ENCODE measurements at regions not wholly inside any gene's neighbourhood (a gene's known extent, or its start where the extent isn't known, plus 50 kb on each side); places are given as distances from the start of the nearest gene placed in this dataset.

GRCh38 chr12:47383942-47384341 is 304.2 kb upstream of the AMIGO2 start:
- no peaks in the 10 kb centered on the region for H3K4me1 ChIP-seq (ENCODE audit: control insufficient read depth, insufficient read depth, low read length)
- no peaks in the 10 kb centered on the region for H3K9me3 ChIP-seq (ENCODE audit: control insufficient read depth, insufficient read depth, low read depth, low read length)
- H3K27ac ChIP-seq (ENCODE audit: extremely low read depth, low read depth, low read length), result no peak overlapping the region
- ChIA-PET POLR2A (interaction anchor here (0.6 kb wide), 1 partner anchor 27 kb away, joined by 3 read pairs; no protein-coding TSS in a partner anchor), CTCF (interaction anchor here (0.6 to 0.7 kb wide), 2 partner anchors 32 to 488 kb away, joined by 3 read pairs; no protein-coding TSS in a partner anchor)
- H3K4me3 ChIP-seq (ENCODE audit: low read depth, low read length), result no peak overlapping the region
- H3K36me3 ChIP-seq (ENCODE audit: control insufficient read depth in 2 of 2, insufficient read depth in 1 of 2, low read length in 2 of 2), result no peaks in the 10 kb centered on the region
- no peak for TF ChIP-seq SP7 (tag by site-specific recombination; IDR thresholded peaks at IDR 0.05)
- no peak for TF ChIP-seq ZNF704 (tag by site-specific recombination; IDR thresholded peaks at IDR 0.05)
- TF ChIP-seq ZNF121 (tag by site-specific recombination; IDR thresholded peaks at IDR 0.05), result no peak
- no peak for TF ChIP-seq ZSCAN23 (tag by site-specific recombination; IDR thresholded peaks at IDR 0.05)
- TF ChIP-seq PATZ1 (tag by site-specific recombination; IDR thresholded peaks at IDR 0.05), result no peak
- TF ChIP-seq ZNF214 (tag by site-specific recombination; IDR thresholded peaks at IDR 0.05; ENCODE audit: borderline replicate concordance), result no peak

- Histone ChIP-seq H3K4me1 (ENCODE audit: control insufficient read depth, insufficient read depth, low read length) (no peaks in the 10 kb centered on the region), H3K9me3 (ENCODE audit: control insufficient read depth, insufficient read depth, low read depth, low read length) (no peaks in the 10 kb centered on the region), H3K4me3 (ENCODE audit: low read depth, low read length) (no peak overlapping the region), H3K36me3 (ENCODE audit: control insufficient read depth in 2 of 2, insufficient read depth in 1 of 2, low read length in 2 of 2) (no peaks in the 10 kb centered on the region), H3K27ac (ENCODE audit: extremely low read depth, low read depth, low read length) (no peak overlapping the region)
- CTCF ChIA-PET, result interaction anchor here (0.6 to 1.0 kb wide), 3 partner anchors 13 to 1639 kb away, joined by 3 to 5 read pairs (median 4); no protein-coding TSS in a partner anchor
- TF ChIP-seq ZNF211 (tag by site-specific recombination; IDR thresholded peaks at IDR 0.05; ENCODE audit: low read depth), result no peak
- no peak for TF ChIP-seq ZNF785 (tag by site-specific recombination; IDR thresholded peaks at IDR 0.05)
- TF ChIP-seq ZXDB (tag by site-specific recombination; IDR thresholded peaks at IDR 0.05), result no peak
- TF ChIP-seq PRDM1 (tag by site-specific recombination; IDR thresholded peaks at IDR 0.05), result no peak
- no peak for TF ChIP-seq AEBP2 (tag by site-specific recombination; IDR thresholded peaks at IDR 0.05; ENCODE audit: borderline replicate concordance)
- no peak for TF ChIP-seq IKZF3 (tag by site-specific recombination; IDR thresholded peaks at IDR 0.05)
- TF ChIP-seq ZNF830 (tag by site-specific recombination; IDR thresholded peaks at IDR 0.05; ENCODE audit: low read depth), result no peak
- no peak for TF ChIP-seq YY1 (tag by site-specific recombination; IDR thresholded peaks at IDR 0.05)
- TF ChIP-seq KLF16 (tag by site-specific recombination; IDR thresholded peaks at IDR 0.05), result no peak
- TF ChIP-seq ZNF146 (tag by site-specific recombination; IDR thresholded peaks at IDR 0.05), result no peak
- TF ChIP-seq ZBTB17 (tag by site-specific recombination; IDR thresholded peaks at IDR 0.05), result no peak
- no peak for TF ChIP-seq ZNF10 (tag by site-specific recombination; IDR thresholded peaks at IDR 0.05)
- no peak for TF ChIP-seq ZBTB21 (tag by site-specific recombination; IDR thresholded peaks at IDR 0.05)
- POLR2A ChIA-PET, result no interaction called here
Observed at GRCh38 chr12:47382305-47382704, 302.5 kb upstream of the AMIGO2 start.

GRCh38 chr12:47378907-47379306 is 299.1 kb upstream of the AMIGO2 start:
- H3K9me3 ChIP-seq (ENCODE audit: control insufficient read depth, insufficient read depth, low read depth, low read length), result no peaks in the 10 kb centered on the region
- ChIA-PET POLR2A (no interaction called here), CTCF (no interaction called here)
- TF ChIP-seq ZNF174 (tag by site-specific recombination; IDR thresholded peaks at IDR 0.05), result no peak
- TF ChIP-seq ZNF311 (tag by site-specific recombination; IDR thresholded peaks at IDR 0.05; ENCODE audit: borderline replicate concordance), result no peak
- no peak for TF ChIP-seq ZNF548 (tag by site-specific recombination; IDR thresholded peaks at IDR 0.05)
- TF ChIP-seq ZNF146 (tag by site-specific recombination; IDR thresholded peaks at IDR 0.05), result no peak
- no peak for TF ChIP-seq ZNF830 (tag by site-specific recombination; IDR thresholded peaks at IDR 0.05; ENCODE audit: low read depth)
- H3K4me3 ChIP-seq (ENCODE audit: low read depth, low read length), result no peak overlapping the region
- no peaks in the 10 kb centered on the region for H3K36me3 ChIP-seq (ENCODE audit: control insufficient read depth in 2 of 2, insufficient read depth in 1 of 2, low read length in 2 of 2)
- H3K27ac ChIP-seq (ENCODE audit: extremely low read depth, low read depth, low read length), result no peak overlapping the region
- H3K4me1 ChIP-seq (ENCODE audit: control insufficient read depth, insufficient read depth, low read length), result no peaks in the 10 kb centered on the region
